Inflammatory macrophage treated with lipopolysaccharide for 1 hour (primary cell): ENCODE measurements at regions not wholly inside any gene's neighbourhood (a gene's known extent, or its start where the extent isn't known, plus 50 kb on each side); places are given as distances from the start of the nearest gene placed in this dataset.
"Not testable (repeated sequence)": the region's sequence is repeated elsewhere in the genome, so short reads cannot be mapped to it uniquely, and the experiment has no call there.

Experiments
- DNase-seq, 2 donors: peaks; one replicate each; pipeline ENCODE4 v3.0.0-alpha.2; 2020 to 2022

- no peak for DNase-seq
These were observed 323.4 kb upstream of the RBMS1 start for GRCh38 chr2:160816916-160817499.

- DNase-seq: peak; percentile 31 to 74
These were observed 327.1 kb upstream of the RBMS1 start for GRCh38 chr2:160820691-160821090.

GRCh38 chr2:160822006-160822405, 328.4 kb upstream of the RBMS1 start:
- DNase-seq: no peak

- DNase-seq: no peak
These were observed 331.8 kb upstream of the RBMS1 start for GRCh38 chr2:160825433-160825832.

- no peak for DNase-seq
These were observed 332.9 kb upstream of the RBMS1 start for GRCh38 chr2:160826496-160826895.

GRCh38 chr2:160828076-160828475, 332.2 kb upstream of the TANK start:
- no peak for DNase-seq

GRCh38 chr2:160832381-160832780, 327.8 kb upstream of the TANK start:
- not testable (repeated sequence) for DNase-seq

- DNase-seq: no peak
These were observed 325.1 kb upstream of the TANK start for GRCh38 chr2:160835166-160835565.

GRCh38 chr2:160836755-160837154, 323.5 kb upstream of the TANK start:
- no peak for DNase-seq

- no peak for DNase-seq
These were observed 322.8 kb upstream of the TANK start for GRCh38 chr2:160837416-160837815.

GRCh38 chr2:160838147-160838546, 322.1 kb upstream of the TANK start:
- DNase-seq: no peak

- DNase-seq: no peak
These were observed 321.5 kb upstream of the TANK start for GRCh38 chr2:160838691-160839090.

GRCh38 chr2:160842286-160842685, 317.9 kb upstream of the TANK start:
- no peak for DNase-seq

GRCh38 chr2:160859096-160859495, 301.1 kb upstream of the TANK start:
- DNase-seq: no peak

- no peak for DNase-seq
These were observed 298.0 kb upstream of the TANK start for GRCh38 chr2:160862226-160862625.

GRCh38 chr2:160868891-160869290, 291.3 kb upstream of the TANK start:
- DNase-seq: no peak

- DNase-seq: peak; percentile 12 to 14
These were observed 290.8 kb upstream of the TANK start for GRCh38 chr2:160869411-160869810.

- no peak for DNase-seq
These were observed 289.3 kb upstream of the TANK start for GRCh38 chr2:160870729-160871465.

GRCh38 chr2:160871953-160872352, 288.3 kb upstream of the TANK start:
- no peak for DNase-seq

GRCh38 chr2:160876029-160876428, 284.2 kb upstream of the TANK start:
- DNase-seq: no peak

- DNase-seq: no peak
These were observed 283.5 kb upstream of the TANK start for GRCh38 chr2:160876765-160877164.

- no peak for DNase-seq
These were observed 281.6 kb upstream of the TANK start for GRCh38 chr2:160878618-160879017.

- no peak for DNase-seq
These were observed 277.3 kb upstream of the TANK start for GRCh38 chr2:160882906-160883305.

GRCh38 chr2:160884056-160884455, 276.2 kb upstream of the TANK start:
- DNase-seq: no peak
